Left lung (tissue), 4 donors: ENCODE measurements at regions not wholly inside any gene's neighbourhood (a gene's known extent, or its start where the extent isn't known, plus 50 kb on each side); places are given as distances from the start of the nearest gene placed in this dataset.

Source experiments
- ATAC-seq: fragments of 200-7000 bp; cut with Tn5 transposase; one replicate; pipeline ENCODE4 v1.9.1; 2020; ENCODE audit warnings: moderate library complexity
- DNase-seq, 4 donors: peaks; one replicate each; pipeline ENCODE4 v3.0.0-alpha.2; 2013 to 2020
- H3K27ac ChIP-seq, 2 donors: fragments of 200-600 bp; sonication (generic) in 1 of 2; one replicate each; pipeline versions ENCODE4 v1.5.0 to v1.8.0; 2020 to 2021
- H3K27me3 ChIP-seq, 2 donors: fragments of 200-600 bp; sonication (generic) in 1 of 2; one replicate each; pipeline versions ENCODE4 v1.5.0 to v1.8.0; 2020 to 2021
- H3K36me3 ChIP-seq, 2 donors: fragments of 200-600 bp; sonication (generic) in 1 of 2; one replicate each; pipeline versions ENCODE4 v1.5.0 to v1.8.0; 2020 to 2021
- H3K4me1 ChIP-seq, 2 donors: fragments of 200-600 bp; one replicate each; pipeline ENCODE4 v1.8.0; 2021
- H3K4me3 ChIP-seq, 2 donors: fragments of 200-600 bp; sonication (generic) in 1 of 2; one replicate each; pipeline versions ENCODE4 v1.5.0 to v1.8.0; 2020 to 2021; ENCODE audit warnings: mild to moderate bottlenecking in 1 of 2
- H3K9me3 ChIP-seq, 2 donors: fragments of 200-600 bp; sonication (generic) in 1 of 2; one replicate each; pipeline versions ENCODE4 v1.5.0 to v1.8.0; 2020 to 2021
- intact Hi-C, 2 donors: fragments of 100-400 bp; cut with DNase I; formaldehyde crosslinking; loops; one replicate each; pipeline versions ENCODE4 v1.11.2 to v1.14.2; 2022
- TF ChIP-seq, protein P1 (sequence below), 2 donors: fragments of 200-600 bp; sonication (generic) in 1 of 2; IDR thresholded peaks; one replicate each; pipeline versions ENCODE4 v1.5.0 to v1.8.0; 2021; ENCODE audit warnings: antibody characterized with exemption in 2 of 2
- donor health status: DM: no; HTN: yes; CAD: no.
- donor health status: DM: no; HTN: no; CAD: no.

DNA sequence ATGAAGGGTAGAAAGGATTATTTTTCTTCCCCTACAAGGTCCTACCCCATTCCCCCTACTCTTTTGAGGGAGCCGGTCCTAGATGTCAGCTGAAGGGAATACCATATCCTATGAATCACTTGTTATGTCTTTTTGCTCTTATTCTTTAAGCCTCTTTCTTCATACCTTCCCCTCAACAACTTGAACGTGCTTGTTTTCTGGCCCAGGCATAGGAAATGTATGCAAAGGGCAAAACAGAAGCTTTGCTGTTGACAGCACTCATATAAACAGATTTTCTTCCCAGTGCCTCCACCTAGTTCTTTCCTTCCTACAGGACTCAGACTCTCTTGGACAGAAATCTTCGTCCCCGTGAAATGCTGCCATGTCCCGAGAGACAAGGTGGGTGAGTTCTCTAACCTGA lies 64.6 kb downstream of the TMEM17 start:
- intact Hi-C loops: no loop called here
- TF ChIP-seq, protein P1, sequence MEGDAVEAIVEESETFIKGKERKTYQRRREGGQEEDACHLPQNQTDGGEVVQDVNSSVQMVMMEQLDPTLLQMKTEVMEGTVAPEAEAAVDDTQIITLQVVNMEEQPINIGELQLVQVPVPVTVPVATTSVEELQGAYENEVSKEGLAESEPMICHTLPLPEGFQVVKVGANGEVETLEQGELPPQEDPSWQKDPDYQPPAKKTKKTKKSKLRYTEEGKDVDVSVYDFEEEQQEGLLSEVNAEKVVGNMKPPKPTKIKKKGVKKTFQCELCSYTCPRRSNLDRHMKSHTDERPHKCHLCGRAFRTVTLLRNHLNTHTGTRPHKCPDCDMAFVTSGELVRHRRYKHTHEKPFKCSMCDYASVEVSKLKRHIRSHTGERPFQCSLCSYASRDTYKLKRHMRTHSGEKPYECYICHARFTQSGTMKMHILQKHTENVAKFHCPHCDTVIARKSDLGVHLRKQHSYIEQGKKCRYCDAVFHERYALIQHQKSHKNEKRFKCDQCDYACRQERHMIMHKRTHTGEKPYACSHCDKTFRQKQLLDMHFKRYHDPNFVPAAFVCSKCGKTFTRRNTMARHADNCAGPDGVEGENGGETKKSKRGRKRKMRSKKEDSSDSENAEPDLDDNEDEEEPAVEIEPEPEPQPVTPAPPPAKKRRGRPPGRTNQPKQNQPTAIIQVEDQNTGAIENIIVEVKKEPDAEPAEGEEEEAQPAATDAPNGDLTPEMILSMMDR (IDR thresholded peaks at IDR 0.05): no peak
- Histone ChIP-seq H3K27ac (no peak overlapping the region), H3K27me3 (no peaks in the 10 kb centered on the region), H3K4me3 (no peak overlapping the region), H3K9me3 (no peaks in the 10 kb centered on the region), H3K36me3 (no peaks in the 10 kb centered on the region), H3K4me1 (no peaks in the 10 kb centered on the region)
- DNase-seq: no peak
- ATAC-seq: no peak

DNA sequence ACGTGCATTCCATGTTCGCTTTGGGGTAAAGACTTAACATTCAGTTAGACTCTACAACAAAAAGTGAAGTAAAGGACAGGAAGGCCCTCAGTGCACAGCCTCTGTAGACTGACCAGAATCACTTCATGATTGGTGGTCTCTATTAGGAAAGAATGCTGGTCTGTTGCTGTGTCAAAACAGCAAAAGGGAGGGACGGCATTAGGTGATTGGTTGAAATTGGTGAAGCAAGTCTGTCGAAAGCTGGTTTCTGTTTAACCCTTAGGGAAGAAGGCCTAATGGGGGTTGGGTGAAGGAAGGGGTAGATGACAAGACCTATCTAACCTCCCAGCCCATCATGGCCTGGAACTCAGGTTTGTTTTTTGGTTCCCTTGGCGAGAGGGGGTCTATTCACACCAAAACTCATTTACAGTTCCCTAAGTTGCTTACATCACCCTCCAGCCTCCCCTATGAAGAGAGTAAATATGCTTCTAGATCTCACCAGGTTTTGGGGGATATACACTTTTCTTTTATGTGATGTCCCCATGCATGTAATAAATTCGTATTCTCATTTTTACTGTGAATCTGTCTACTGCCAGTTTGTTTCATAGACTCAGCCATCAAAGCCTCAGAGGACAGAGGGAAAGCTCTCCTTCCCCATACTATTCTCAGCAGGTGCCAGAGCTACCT lies 65.6 kb downstream of the TMEM17 start:
- H3K27ac ChIP-seq: no peak overlapping the region
- DNase-seq (no peak), ATAC-seq (no peak)
- H3K4me1 ChIP-seq: no peaks in the 10 kb centered on the region
- H3K36me3 ChIP-seq: no peaks in the 10 kb centered on the region
- intact Hi-C loops: no loop called here
- no peaks in the 10 kb centered on the region for H3K27me3 ChIP-seq
- TF ChIP-seq, protein P1 (IDR thresholded peaks at IDR 0.05): no peak
- H3K9me3 ChIP-seq: no peaks in the 10 kb centered on the region
- no peak overlapping the region for H3K4me3 ChIP-seq

- no peaks in the 10 kb centered on the region for H3K36me3 ChIP-seq
- no peaks in the 10 kb centered on the region for H3K27me3 ChIP-seq
- H3K4me1 ChIP-seq: no peaks in the 10 kb centered on the region
- H3K9me3 ChIP-seq: no peaks in the 10 kb centered on the region
- no peak overlapping the region for H3K4me3 ChIP-seq
- ATAC-seq (no peak), DNase-seq (no peak)
- intact Hi-C loops: no loop called here
- TF ChIP-seq, protein P1 (IDR thresholded peaks at IDR 0.05): no peak
- H3K27ac ChIP-seq: no peak overlapping the region
These were observed 66.6 kb downstream of the TMEM17 start for GRCh38 chr2:62439425-62439824.

GRCh38 chr2:62437785-62438184 lies 68.2 kb downstream of the TMEM17 start:
- intact Hi-C loops: no loop called here
- no peak overlapping the region for H3K27ac ChIP-seq
- DNase-seq (no peak), ATAC-seq (no peak)
- H3K4me1 ChIP-seq: no peaks in the 10 kb centered on the region
- H3K4me3 ChIP-seq: no peak overlapping the region
- no peaks in the 10 kb centered on the region for H3K36me3 ChIP-seq
- H3K9me3 ChIP-seq: no peaks in the 10 kb centered on the region
- TF ChIP-seq, protein P1 (IDR thresholded peaks at IDR 0.05): no peak
- H3K27me3 ChIP-seq: no peaks in the 10 kb centered on the region

GRCh38 chr2:62435720-62436119 lies 70.3 kb downstream of the TMEM17 start:
- H3K36me3 ChIP-seq: no peaks in the 10 kb centered on the region
- DNase-seq (no peak), ATAC-seq (no peak)
- H3K27ac ChIP-seq: no peak overlapping the region
- no peaks in the 10 kb centered on the region for H3K9me3 ChIP-seq
- intact Hi-C loops: no loop called here
- H3K4me1 ChIP-seq: no peaks in the 10 kb centered on the region
- H3K27me3 ChIP-seq: no peaks in the 10 kb centered on the region
- TF ChIP-seq, protein P1 (IDR thresholded peaks at IDR 0.05): no peak
- no peak overlapping the region for H3K4me3 ChIP-seq
